ENCODE measurements at regions not wholly inside any gene's neighbourhood (a gene's known extent, or its start where the extent isn't known, plus 50 kb on each side); places are given as distances from the start of the nearest gene placed in this dataset.

DNA sequence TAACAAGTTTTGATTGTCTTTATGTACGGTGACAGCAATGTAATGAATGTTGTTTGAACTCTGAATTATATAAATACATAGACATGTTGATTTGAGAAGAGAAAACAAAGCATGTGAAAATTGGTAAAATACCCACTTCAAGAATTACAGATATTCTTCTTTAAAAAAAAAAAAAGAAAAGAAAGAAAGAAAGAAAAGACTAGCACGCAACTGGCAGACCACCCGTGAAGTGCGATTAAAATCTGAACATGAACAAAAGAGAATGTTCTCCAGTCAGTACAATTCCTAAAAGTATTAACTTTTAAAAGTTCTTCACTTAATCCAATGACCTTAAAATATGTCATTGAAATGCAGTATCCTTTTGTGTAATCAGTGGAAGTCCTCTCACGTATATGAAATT, 434.9 kb downstream of the TFAP2A start:
- TF ChIP-seq CTCF (conservative IDR thresholded peaks at IDR 0.05; ENCODE audit: low read depth, low read length): no peak
- no peak for TF ChIP-seq POLR2A (IDR thresholded peaks at IDR 0.05; ENCODE audit: low read depth, low read length)
- TF ChIP-seq, protein P1, sequence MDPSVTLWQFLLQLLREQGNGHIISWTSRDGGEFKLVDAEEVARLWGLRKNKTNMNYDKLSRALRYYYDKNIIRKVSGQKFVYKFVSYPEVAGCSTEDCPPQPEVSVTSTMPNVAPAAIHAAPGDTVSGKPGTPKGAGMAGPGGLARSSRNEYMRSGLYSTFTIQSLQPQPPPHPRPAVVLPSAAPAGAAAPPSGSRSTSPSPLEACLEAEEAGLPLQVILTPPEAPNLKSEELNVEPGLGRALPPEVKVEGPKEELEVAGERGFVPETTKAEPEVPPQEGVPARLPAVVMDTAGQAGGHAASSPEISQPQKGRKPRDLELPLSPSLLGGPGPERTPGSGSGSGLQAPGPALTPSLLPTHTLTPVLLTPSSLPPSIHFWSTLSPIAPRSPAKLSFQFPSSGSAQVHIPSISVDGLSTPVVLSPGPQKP (IDR thresholded peaks at IDR 0.05; ENCODE audit: borderline replicate concordance, low read depth, low read length): no peak
- no peak for TF ChIP-seq BHLHE40 (IDR thresholded peaks at IDR 0.05; ENCODE audit: low read depth, low read length)
- TF ChIP-seq CEBPB (IDR thresholded peaks at IDR 0.05; ENCODE audit: low read depth, low read length): no peak
- no peak for TF ChIP-seq RAD21 (IDR thresholded peaks at IDR 0.05; ENCODE audit: low read length)
